Neural cell (in vitro differentiated cells): ENCODE measurements at regions not wholly inside any gene's neighbourhood (a gene's known extent, or its start where the extent isn't known, plus 50 kb on each side); places are given as distances from the start of the nearest gene placed in this dataset.

ENCODE experiments used
- H2AFZ ChIP-seq: fragments of 200-600, 300-800 bp; sonication (generic), shearing (Covaris generic); 2 replicates; pipeline ENCODE4 v1.6.0; 2014; ENCODE audit warnings: low read depth, mild to moderate bottlenecking, antibody characterized with exemption, low read length, moderate library complexity
- H3F3A ChIP-seq: fragments of 200-600 bp; shearing (Covaris generic); 2 replicates; pipeline ENCODE4 v1.6.1; 2016; ENCODE audit warnings: mild to moderate bottlenecking, moderate library complexity, mixed read lengths, antibody characterized with exemption, low read length; ENCODE audit not compliant: insufficient read depth, poor library complexity, severe bottlenecking
- H3K27ac ChIP-seq: fragments of 200-600, 300-800 bp; sonication (generic), shearing (Covaris generic); 2 replicates; pipeline ENCODE4 v1.5.1; 2014; ENCODE audit warnings: mild to moderate bottlenecking, low read length, moderate library complexity
- H3K27me3 ChIP-seq: fragments of 300-800, 200-600 bp; sonication (generic), shearing (Covaris generic); 2 replicates; pipeline ENCODE4 v1.6.0; 2014; ENCODE audit warnings: mild to moderate bottlenecking, low read depth, low read length, moderate library complexity; ENCODE audit not compliant: insufficient read depth
- H3K36me3 ChIP-seq: fragments of 300-800, 200-600 bp; sonication (generic), shearing (Covaris generic); 2 replicates; pipeline ENCODE4 v1.5.1; 2014; ENCODE audit warnings: mild to moderate bottlenecking, antibody characterized with exemption, low read length, moderate library complexity; ENCODE audit not compliant: insufficient read depth
- H3K4me2 ChIP-seq: fragments of 300-800, 200-600 bp; sonication (generic), shearing (Covaris generic); 2 replicates; pipeline ENCODE4 v1.6.0; 2014; ENCODE audit warnings: mild to moderate bottlenecking, low read length
- H3K4me3 ChIP-seq: fragments of 300-800, 200-600 bp; sonication (generic), shearing (Covaris generic); 2 replicates; pipeline ENCODE4 v1.5.1; 2014; ENCODE audit warnings: mild to moderate bottlenecking, low read length, moderate library complexity
- H3K79me2 ChIP-seq: fragments of 200-600 bp; shearing (Covaris generic); replicated peaks from 2 replicates; pipeline ENCODE4 v1.6.0; 2014; ENCODE audit warnings: mild to moderate bottlenecking, low read length, moderate library complexity; ENCODE audit not compliant: insufficient read depth
- H3K9ac ChIP-seq: fragments of 300-800, 200-600 bp; sonication (generic), shearing (Covaris generic); 2 replicates; pipeline ENCODE4 v1.6.1; 2016; ENCODE audit warnings: mild to moderate bottlenecking, low read length, mixed read lengths
- H3K9me2 ChIP-seq: fragments of 200-600 bp; shearing (Covaris generic); 2 replicates; pipeline ENCODE4 v1.6.1; 2016; ENCODE audit warnings: mild to moderate bottlenecking, low read length, mixed read lengths; ENCODE audit not compliant: insufficient read depth
- H3K9me3 ChIP-seq: fragments of 200-600, 300-800 bp; sonication (generic), shearing (Covaris generic); 2 replicates; pipeline ENCODE4 v1.6.1; 2016; ENCODE audit warnings: mild to moderate bottlenecking, mixed run types, low read length, moderate library complexity, mixed read lengths
- H4K20me1 ChIP-seq: fragments of 200-600 bp; shearing (Covaris generic); 2 replicates; pipeline ENCODE4 v1.6.1; 2016; ENCODE audit warnings: mild to moderate bottlenecking, mixed run types; ENCODE audit not compliant: insufficient read depth
- EP300 ChIP-seq: fragments of 450-650 bp; conservative IDR thresholded peaks from 2 replicates; pipeline ENCODE4 v1.6.1; 2014; ENCODE audit warnings: antibody characterized with exemption, mild to moderate bottlenecking, moderate library complexity; ENCODE audit not compliant: poor library complexity, severe bottlenecking
- EZH2 ChIP-seq: fragments of 200-600, 300-800 bp; shearing (Covaris generic), sonication (generic); IDR thresholded peaks from 2 replicates; pipeline ENCODE4 v1.6.1; 2014; ENCODE audit warnings: antibody characterized with exemption, low read length, borderline replicate concordance, mild to moderate bottlenecking; ENCODE audit not compliant: insufficient read depth, poor library complexity, severe bottlenecking
- MXI1 ChIP-seq: fragments of 450-650 bp; conservative IDR thresholded peaks from 2 replicates; pipeline ENCODE4 v1.6.1; 2014; ENCODE audit warnings: antibody characterized with exemption, mild to moderate bottlenecking; ENCODE audit not compliant: poor library complexity, severe bottlenecking
- POLR2AphosphoS5 ChIP-seq: IDR thresholded peaks from 2 replicates; pipeline ENCODE4 v1.6.1; 2012
- RAD21 ChIP-seq: fragments of 450-650 bp; conservative IDR thresholded peaks from 2 replicates; pipeline ENCODE4 v1.6.1; 2014; ENCODE audit warnings: antibody characterized with exemption, mild to moderate bottlenecking, moderate library complexity
- SMC3 ChIP-seq: fragments of 450-650 bp; conservative IDR thresholded peaks from 2 replicates; pipeline ENCODE4 v1.6.1; 2014; ENCODE audit warnings: antibody characterized with exemption, mild to moderate bottlenecking, moderate library complexity; ENCODE audit not compliant: poor library complexity
- TAF1 ChIP-seq: IDR thresholded peaks from 2 replicates; pipeline ENCODE4 v1.6.1; 2012; ENCODE audit warnings: low read depth
- TF ChIP-seq, protein P1 (sequence below): fragments of 450-650 bp; IDR thresholded peaks from 2 replicates; pipeline ENCODE4 v1.5.1; 2014; ENCODE audit warnings: antibody characterized with exemption, mild to moderate bottlenecking, moderate library complexity; ENCODE audit not compliant: poor library complexity, severe bottlenecking
- TF ChIP-seq, protein P2 (sequence below): IDR thresholded peaks from 2 replicates; pipeline ENCODE4 v1.6.1; 2012; ENCODE audit warnings: borderline replicate concordance

DNA sequence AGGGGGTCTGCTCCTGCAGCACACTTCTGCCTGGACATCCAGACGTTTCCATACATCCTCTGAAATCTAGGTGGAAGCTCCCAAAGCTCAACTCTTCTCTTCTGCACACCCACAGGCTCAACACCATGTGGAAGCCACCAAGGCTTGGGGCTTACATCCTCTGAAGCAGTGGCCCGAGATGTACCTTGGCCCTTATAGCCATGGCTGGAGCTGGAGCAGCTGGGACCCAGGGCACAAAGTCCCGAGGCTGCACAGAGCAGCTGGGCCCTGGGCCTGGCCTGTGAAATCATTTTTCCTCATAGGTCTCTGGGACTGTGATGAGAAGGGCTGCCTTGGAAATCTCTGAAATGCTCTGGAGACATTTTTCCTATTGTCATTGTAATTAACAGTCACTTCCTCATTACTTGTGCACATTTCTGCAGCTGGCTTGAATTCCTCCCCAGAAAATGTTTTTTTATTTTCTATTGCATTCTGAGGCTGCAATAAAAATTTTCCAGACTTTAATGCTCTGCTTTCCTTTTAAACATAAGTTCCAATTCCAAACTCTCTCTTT, 645.6 kb downstream of the RWDD3 start:
- Histone ChIP-seq H2AFZ (no peak overlapping the region), H4K20me1 (no peaks in the 10 kb centered on the region), H3K4me3 (no peak overlapping the region), H3F3A (no peaks in the 10 kb centered on the region), H3K9ac (no peak overlapping the region), H3K9me3 (peaks cover 3% of the 10 kb centered on the region), H3K4me2 (no peak overlapping the region), H3K79me2 (no peaks in the 10 kb centered on the region), H3K36me3 (no peaks in the 10 kb centered on the region), H3K9me2 (no peaks in the 10 kb centered on the region), H3K27me3 (no peaks in the 10 kb centered on the region), H3K27ac (no peak overlapping the region)
- TF ChIP-seq EZH2, result no peak
- TF ChIP-seq, protein P1, sequence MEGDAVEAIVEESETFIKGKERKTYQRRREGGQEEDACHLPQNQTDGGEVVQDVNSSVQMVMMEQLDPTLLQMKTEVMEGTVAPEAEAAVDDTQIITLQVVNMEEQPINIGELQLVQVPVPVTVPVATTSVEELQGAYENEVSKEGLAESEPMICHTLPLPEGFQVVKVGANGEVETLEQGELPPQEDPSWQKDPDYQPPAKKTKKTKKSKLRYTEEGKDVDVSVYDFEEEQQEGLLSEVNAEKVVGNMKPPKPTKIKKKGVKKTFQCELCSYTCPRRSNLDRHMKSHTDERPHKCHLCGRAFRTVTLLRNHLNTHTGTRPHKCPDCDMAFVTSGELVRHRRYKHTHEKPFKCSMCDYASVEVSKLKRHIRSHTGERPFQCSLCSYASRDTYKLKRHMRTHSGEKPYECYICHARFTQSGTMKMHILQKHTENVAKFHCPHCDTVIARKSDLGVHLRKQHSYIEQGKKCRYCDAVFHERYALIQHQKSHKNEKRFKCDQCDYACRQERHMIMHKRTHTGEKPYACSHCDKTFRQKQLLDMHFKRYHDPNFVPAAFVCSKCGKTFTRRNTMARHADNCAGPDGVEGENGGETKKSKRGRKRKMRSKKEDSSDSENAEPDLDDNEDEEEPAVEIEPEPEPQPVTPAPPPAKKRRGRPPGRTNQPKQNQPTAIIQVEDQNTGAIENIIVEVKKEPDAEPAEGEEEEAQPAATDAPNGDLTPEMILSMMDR, result no peak
- TF ChIP-seq, protein P2, sequence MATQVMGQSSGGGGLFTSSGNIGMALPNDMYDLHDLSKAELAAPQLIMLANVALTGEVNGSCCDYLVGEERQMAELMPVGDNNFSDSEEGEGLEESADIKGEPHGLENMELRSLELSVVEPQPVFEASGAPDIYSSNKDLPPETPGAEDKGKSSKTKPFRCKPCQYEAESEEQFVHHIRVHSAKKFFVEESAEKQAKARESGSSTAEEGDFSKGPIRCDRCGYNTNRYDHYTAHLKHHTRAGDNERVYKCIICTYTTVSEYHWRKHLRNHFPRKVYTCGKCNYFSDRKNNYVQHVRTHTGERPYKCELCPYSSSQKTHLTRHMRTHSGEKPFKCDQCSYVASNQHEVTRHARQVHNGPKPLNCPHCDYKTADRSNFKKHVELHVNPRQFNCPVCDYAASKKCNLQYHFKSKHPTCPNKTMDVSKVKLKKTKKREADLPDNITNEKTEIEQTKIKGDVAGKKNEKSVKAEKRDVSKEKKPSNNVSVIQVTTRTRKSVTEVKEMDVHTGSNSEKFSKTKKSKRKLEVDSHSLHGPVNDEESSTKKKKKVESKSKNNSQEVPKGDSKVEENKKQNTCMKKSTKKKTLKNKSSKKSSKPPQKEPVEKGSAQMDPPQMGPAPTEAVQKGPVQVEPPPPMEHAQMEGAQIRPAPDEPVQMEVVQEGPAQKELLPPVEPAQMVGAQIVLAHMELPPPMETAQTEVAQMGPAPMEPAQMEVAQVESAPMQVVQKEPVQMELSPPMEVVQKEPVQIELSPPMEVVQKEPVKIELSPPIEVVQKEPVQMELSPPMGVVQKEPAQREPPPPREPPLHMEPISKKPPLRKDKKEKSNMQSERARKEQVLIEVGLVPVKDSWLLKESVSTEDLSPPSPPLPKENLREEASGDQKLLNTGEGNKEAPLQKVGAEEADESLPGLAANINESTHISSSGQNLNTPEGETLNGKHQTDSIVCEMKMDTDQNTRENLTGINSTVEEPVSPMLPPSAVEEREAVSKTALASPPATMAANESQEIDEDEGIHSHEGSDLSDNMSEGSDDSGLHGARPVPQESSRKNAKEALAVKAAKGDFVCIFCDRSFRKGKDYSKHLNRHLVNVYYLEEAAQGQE, result no peak
- no peak for TF ChIP-seq SMC3
- TF ChIP-seq POLR2AphosphoS5, result no peak
- TF ChIP-seq TAF1, result no peak
- no peak for TF ChIP-seq EP300
- TF ChIP-seq RAD21, result no peak
- no peak for TF ChIP-seq MXI1

DNA sequence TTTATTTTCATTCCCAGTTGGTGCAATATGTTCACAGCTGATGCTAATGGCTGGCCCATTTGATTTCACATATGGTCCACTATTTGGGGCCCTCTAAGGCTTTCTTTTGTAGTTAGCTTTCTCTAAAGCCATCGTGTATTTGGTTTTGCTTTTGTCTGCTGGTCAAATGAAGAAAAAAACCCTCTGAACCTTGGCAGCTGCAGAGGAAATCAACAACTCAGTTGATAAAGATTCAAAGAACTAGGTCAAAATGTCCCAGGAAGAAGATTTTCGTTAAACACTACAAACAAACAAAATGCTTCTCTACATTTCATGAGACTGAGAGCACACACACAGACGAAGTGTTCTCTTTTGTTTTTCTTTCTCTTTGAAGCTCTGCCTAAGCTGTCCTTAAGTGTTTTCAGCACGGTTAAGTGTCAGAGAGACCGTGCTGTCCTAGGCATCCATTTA, 655.0 kb downstream of the RWDD3 start:
- Histone ChIP-seq H2AFZ (no peak overlapping the region), H3K36me3 (no peaks in the 10 kb centered on the region)
- TF ChIP-seq, protein P2, result no peak
- TF ChIP-seq TAF1 (no peak), SMC3 (no peak), EZH2 (no peak), RAD21 (no peak), EP300 (no peak), POLR2AphosphoS5 (no peak), MXI1 (no peak)
- TF ChIP-seq, protein P1, result no peak

More for the DNA sequence above, 655.0 kb downstream of the RWDD3 start:
- Histone ChIP-seq H3K9me3 (no peaks in the 10 kb centered on the region), H3F3A (no peaks in the 10 kb centered on the region), H3K4me2 (no peak overlapping the region), H3K4me3 (no peak overlapping the region), H3K9ac (no peak overlapping the region), H3K9me2 (no peaks in the 10 kb centered on the region), H3K27me3 (no peaks in the 10 kb centered on the region), H3K79me2 (no peaks in the 10 kb centered on the region), H4K20me1 (no peaks in the 10 kb centered on the region), H3K27ac (no peak overlapping the region)
